SK-N-MC (cell line): ENCODE measurements at regions not wholly inside any gene's neighbourhood (a gene's known extent, or its start where the extent isn't known, plus 50 kb on each side); places are given as distances from the start of the nearest gene placed in this dataset.

Experiments
- EZH2 ChIP-seq: fragments of 200-600 bp; sonication (generic); IDR thresholded peaks from one replicate; pipeline ENCODE4 v1.6.1; 2017; ENCODE audit warnings: antibody characterized with exemption
- FOXP2 ChIP-seq: optimal IDR thresholded peaks from 2 replicates; pipeline ENCODE3; 2011; ENCODE audit warnings: mild to moderate bottlenecking, moderate library complexity; ENCODE audit not compliant: insufficient read depth; ENCODE audit errors: extremely low read length, control extremely low read depth
- POLR2AphosphoS5 ChIP-seq: IDR thresholded peaks from 2 replicates; pipeline ENCODE4 v1.6.1; 2012; ENCODE audit warnings: mild to moderate bottlenecking, low read depth, low read length, borderline replicate concordance

GRCh38 chr14:49058511-49058910 lies 527.7 kb downstream of the RPS29 start:
- no peak for TF ChIP-seq POLR2AphosphoS5
- TF ChIP-seq EZH2, result no peak
- no peak for TF ChIP-seq FOXP2
